HG02870 (cell line): ENCODE measurements at regions not wholly inside any gene's neighbourhood (a gene's known extent, or its start where the extent isn't known, plus 50 kb on each side); places are given as distances from the start of the nearest gene placed in this dataset.

Source experiments
- ATAC-seq: cut with Tn5 transposase; IDR thresholded peaks from one replicate; pipeline ENCODE4 v1.9.1; 2021; ENCODE audit warnings: mild to moderate bottlenecking, moderate library complexity; ENCODE audit not compliant: unreplicated experiment

- ATAC-seq = no peak
Observed at GRCh38 chr3:115323380-115323779, 176.3 kb upstream of the ZBTB20 start.

- ATAC-seq = no peak
Observed at GRCh38 chr3:115324056-115324455, 177.0 kb upstream of the ZBTB20 start.

- no peak for ATAC-seq
Observed at GRCh38 chr3:115325539-115325938, 178.5 kb upstream of the ZBTB20 start.

- no peak for ATAC-seq
Observed at GRCh38 chr3:115330430-115330829, 183.3 kb upstream of the ZBTB20 start.

GRCh38 chr3:115332998-115333397, 185.9 kb upstream of the ZBTB20 start:
- ATAC-seq = no peak

GRCh38 chr3:115336836-115337235, 189.7 kb upstream of the ZBTB20 start:
- ATAC-seq = no peak

- ATAC-seq = no peak
Observed at GRCh38 chr3:115340586-115340985, 193.5 kb upstream of the ZBTB20 start.

- ATAC-seq = no peak
Observed at GRCh38 chr3:115341208-115341607, 194.1 kb upstream of the ZBTB20 start.

GRCh38 chr3:115347737-115348136, 200.6 kb upstream of the ZBTB20 start:
- no peak for ATAC-seq

- no peak for ATAC-seq
Observed at GRCh38 chr3:115348412-115348811, 201.3 kb upstream of the ZBTB20 start.

- no peak for ATAC-seq
Observed at GRCh38 chr3:115348951-115349745, 202.1 kb upstream of the ZBTB20 start.

GRCh38 chr3:115350606-115351005, 203.5 kb upstream of the ZBTB20 start:
- ATAC-seq = no peak

- ATAC-seq = no peak
Observed at GRCh38 chr3:115351193-115351592, 204.1 kb upstream of the ZBTB20 start.

GRCh38 chr3:115354010-115354409, 206.9 kb upstream of the ZBTB20 start:
- no peak for ATAC-seq

- ATAC-seq = no peak
Observed at GRCh38 chr3:115357456-115357855, 210.4 kb upstream of the ZBTB20 start.

- ATAC-seq = peak; percentile 98
Observed at GRCh38 chr3:115359536-115359935, 212.4 kb upstream of the ZBTB20 start.

- no peak for ATAC-seq
Observed at GRCh38 chr3:115361806-115362205, 214.7 kb upstream of the ZBTB20 start.

- ATAC-seq = no peak
Observed at GRCh38 chr3:115363071-115363470, 216.0 kb upstream of the ZBTB20 start.

- ATAC-seq = no peak
Observed at GRCh38 chr3:115369021-115369420, 221.9 kb upstream of the ZBTB20 start.

GRCh38 chr3:115375362-115375761, 228.3 kb upstream of the ZBTB20 start:
- no peak for ATAC-seq

GRCh38 chr3:115380883-115381572, 233.9 kb upstream of the ZBTB20 start:
- ATAC-seq = no peak

GRCh38 chr3:115381573-115381912, 234.5 kb upstream of the ZBTB20 start:
- ATAC-seq = no peak
